Astrocyte (in vitro differentiated cells and primary cell): ENCODE measurements at regions not wholly inside any gene's neighbourhood (a gene's known extent, or its start where the extent isn't known, plus 50 kb on each side); places are given as distances from the start of the nearest gene placed in this dataset.

Experiments used
- CTCF ChIP-seq: IDR thresholded peaks from 2 replicates; pipeline ENCODE4 v1.5.1; 2011; ENCODE audit warnings: low read depth, mild to moderate bottlenecking, inconsistent platforms, low read length, moderate library complexity; ENCODE audit not compliant: insufficient read depth
- EZH2 ChIP-seq: IDR thresholded peaks from 2 replicates; pipeline ENCODE4 v1.6.1; 2012; ENCODE audit warnings: mild to moderate bottlenecking, low read length, inconsistent platforms; ENCODE audit not compliant: insufficient read depth

DNA sequence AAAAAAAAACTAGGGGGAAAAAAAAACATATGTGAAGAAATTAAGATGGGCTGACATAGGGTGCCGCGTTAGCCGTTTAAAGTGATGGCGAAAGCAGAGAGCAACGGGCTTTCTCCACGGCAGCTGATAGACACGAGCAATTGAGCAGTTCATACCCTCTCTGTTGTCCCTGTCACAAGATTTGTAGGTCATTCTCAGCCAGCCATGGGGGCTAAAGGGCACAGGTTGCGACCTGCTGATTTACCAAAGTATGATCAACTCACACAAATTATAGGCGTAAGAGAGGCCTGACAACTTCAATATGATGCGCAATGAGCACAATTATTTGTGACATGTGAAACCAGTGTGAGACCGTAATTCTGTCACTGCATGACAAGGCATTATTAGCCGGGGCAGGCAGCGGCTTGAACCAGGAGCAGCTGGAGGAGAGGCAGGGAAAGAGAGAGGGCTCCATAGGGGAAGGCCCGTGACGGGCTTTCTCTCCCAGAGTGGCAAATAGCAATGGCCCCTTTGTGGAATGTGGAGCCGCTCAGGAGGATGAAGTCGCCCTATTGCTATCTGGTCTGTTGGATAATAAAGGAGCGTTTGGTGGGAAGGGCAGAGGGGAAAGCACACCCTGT is 195.1 kb upstream of the HABP2 start:
- TF ChIP-seq CTCF (no peak), EZH2 (no peak)
